GM12878 (cell line): ENCODE measurements at regions not wholly inside any gene's neighbourhood (a gene's known extent, or its start where the extent isn't known, plus 50 kb on each side); places are given as distances from the start of the nearest gene placed in this dataset.

Experiments
- ATAC-seq: fragments of 200-7000 bp; cut with Tn5 transposase; 3 replicates; pipeline ENCODE4 v1.9.1; 2020; ENCODE audit warnings: mild to moderate bottlenecking, moderate library complexity
- BruUV-seq: library from RNA; stranded (reverse); fragments of 400-500 nt; replicated peaks from 2 replicates; lab custom pipeline; 2021; lab: Mats Ljungman, UMichigan
- CTCF ChIA-PET: fragments of 300-600 bp; sonication (Branson Sonifier 250); formaldehyde crosslinking; extraction: SDS; loops from one replicate; lab custom pipeline; 2021; ENCODE audit warnings: inconsistent platforms; lab: Yijun Ruan, JAX
- POLR2A ChIA-PET: fragments of 350-600 bp; formaldehyde crosslinking; extraction: SDS; loops from one replicate; lab custom pipeline; 2021; ENCODE audit warnings: inconsistent platforms; lab: Charles Lee
- RAD21 ChIA-PET: fragments of 300-600 bp; sonication (Branson Sonifier 250); formaldehyde crosslinking; loops from one replicate; lab custom pipeline; 2023; ENCODE audit warnings: antibody characterized with exemption; ENCODE audit not compliant: unreplicated experiment; lab: Charles Lee
- SMC1A ChIA-PET: fragments of 300-600 bp; sonication (Branson Sonifier 250); formaldehyde crosslinking; loops from one replicate; lab custom pipeline; 2023; ENCODE audit not compliant: unreplicated experiment, uncharacterized antibody; lab: Charles Lee
- DNase-seq: peaks from one replicate; pipeline ENCODE4 v3.0.0-alpha.2; 2011; ENCODE audit warnings: low read depth, low spot score
- FAIRE-seq: peaks from 3 replicates; lab custom pipeline; 2011; peaks lifted over from hg19 to GRCh38; lab: Jason Lieb, UNC
- H2AFZ ChIP-seq: 2 replicates; pipeline ENCODE4 v1.6.0; 2011; ENCODE audit warnings: low read depth, low read length, control low read depth; ENCODE audit not compliant: control insufficient read depth
- H3K27ac ChIP-seq: 2 replicates; pipeline ENCODE4 v1.5.1; 2011; ENCODE audit warnings: control low read depth; ENCODE audit not compliant: control insufficient read depth, insufficient read depth
- H3K27me3 ChIP-seq, 2 experiments: replicated peaks in 1 of 2; 2 replicates each; pipeline versions ENCODE4 v1.6.0 to v1.6.1; 2011; ENCODE audit warnings: low read length in 1 of 2; ENCODE audit not compliant: control insufficient read depth in 2 of 2, insufficient read depth in 2 of 2
- H3K36me3 ChIP-seq, 2 experiments: 2 replicates each; pipeline ENCODE4 v1.5.1; 2011; ENCODE audit warnings: low read length in 1 of 2; ENCODE audit not compliant: control insufficient read depth in 2 of 2, insufficient read depth in 2 of 2
- H3K4me1 ChIP-seq: 2 replicates; pipeline ENCODE4 v1.6.1; 2011; ENCODE audit warnings: mild to moderate bottlenecking, low read length, moderate library complexity, mixed read lengths; ENCODE audit not compliant: control insufficient read depth, insufficient read depth
- H3K4me2 ChIP-seq: 2 replicates; pipeline ENCODE4 v1.6.0; 2011; ENCODE audit warnings: control low read depth; ENCODE audit not compliant: control insufficient read depth, insufficient read depth
- H3K4me3 ChIP-seq: fragments of 200-600 bp; sonication (generic); 2 replicates; pipeline ENCODE4 v1.5.1; 2016
- H3K79me2 ChIP-seq: 2 replicates; pipeline ENCODE4 v1.6.0; 2011; ENCODE audit warnings: low read length; ENCODE audit not compliant: control insufficient read depth, insufficient read depth
- H3K9ac ChIP-seq: 2 replicates; pipeline ENCODE4 v1.8.0; 2011; ENCODE audit warnings: low read length, control low read depth, mixed read lengths; ENCODE audit not compliant: control insufficient read depth, insufficient read depth
- H3K9me3 ChIP-seq: replicated peaks from 3 replicates; pipeline ENCODE4 v1.5.1; 2011; ENCODE audit warnings: mild to moderate bottlenecking, low read length; ENCODE audit not compliant: control insufficient read depth, insufficient read depth
- H4K20me1 ChIP-seq: 2 replicates; pipeline ENCODE4 v1.6.0; 2011; ENCODE audit not compliant: control insufficient read depth, insufficient read depth
- BHLHE40 ChIP-seq, 2 experiments: fragments of 450-650 bp in 1 of 2; IDR thresholded peaks; 2 replicates each; pipeline ENCODE4 v1.6.1; 2011 to 2017; ENCODE audit warnings: low read depth in 2 of 2, borderline replicate concordance in 1 of 2, improper control_type of control experiment in 1 of 2, low read length in 1 of 2, mild to moderate bottlenecking in 1 of 2
- CBX3 ChIP-seq: fragments of 200-600 bp; sonication (generic); IDR thresholded peaks from 2 replicates; pipeline ENCODE4 v1.6.1; 2016; ENCODE audit warnings: low read depth, borderline replicate concordance
- MYC ChIP-seq: IDR thresholded peaks from 2 replicates; pipeline ENCODE4 v1.6.1; 2011; ENCODE audit warnings: mild to moderate bottlenecking, low read length, moderate library complexity, inconsistent platforms; ENCODE audit not compliant: insufficient read depth, insufficient replicate concordance, insufficient read length, severe bottlenecking
- NFYA ChIP-seq: IDR thresholded peaks from 2 replicates; pipeline ENCODE4 v1.6.1; 2011; ENCODE audit warnings: low read depth, mild to moderate bottlenecking, low read length, improper control_type of control experiment, borderline replicate concordance
- RB1 ChIP-seq: fragments of 450-650 bp; formaldehyde crosslinking; IDR thresholded peaks from 2 replicates; pipeline ENCODE4 v1.6.1; 2017; ENCODE audit warnings: mild to moderate bottlenecking, borderline replicate concordance
- RCOR1 ChIP-seq: conservative IDR thresholded peaks from 2 replicates; pipeline ENCODE4 v1.6.1; 2012; ENCODE audit warnings: low read depth, low read length, improper control_type of control experiment
- STAT3 ChIP-seq: IDR thresholded peaks from 2 replicates; pipeline ENCODE4 v1.6.1; 2011; ENCODE audit warnings: low read depth, low read length, improper control_type of control experiment
- YBX1 ChIP-seq: fragments of 450-650 bp; IDR thresholded peaks from 2 replicates; pipeline ENCODE4 v1.6.1; 2016; ENCODE audit warnings: antibody characterized with exemption
- YY1 ChIP-seq: IDR thresholded peaks from 2 replicates; pipeline ENCODE4 v1.6.1; 2011; ENCODE audit warnings: low read depth, mild to moderate bottlenecking, low read length
- ZNF207 ChIP-seq: fragments of 450-650 bp; IDR thresholded peaks from 2 replicates; pipeline ENCODE4 v1.6.1; 2014; ENCODE audit warnings: antibody characterized with exemption, mild to moderate bottlenecking, borderline replicate concordance
- ZNF24 ChIP-seq: fragments of 450-650 bp; IDR thresholded peaks from 2 replicates; pipeline ENCODE4 v1.6.1; 2017; ENCODE audit warnings: antibody characterized with exemption, mild to moderate bottlenecking
- WGBS: methylation state at CpG from one replicate; pipeline ENCODE4 v1.1.6; 2016; ENCODE audit warnings: low lambda C conversion rate; ENCODE audit not compliant: insufficient replicate concordance, insufficient coverage; ENCODE audit errors: missing lambda C conversion rate; 5-methylcytosine and 5-hydroxymethylcytosine counted together
- in situ Hi-C: fragments of 300-500 bp; cut with MboI; formaldehyde crosslinking; loops from 9 replicates; pipeline ENCODE4 v1.14.3; 2018; ENCODE audit warnings: mixed read lengths
- intact Hi-C: fragments of 100-400 bp; cut with micrococcal nuclease; formaldehyde crosslinking; loops from one replicate; pipeline ENCODE4 v1.14.2; 2022; ENCODE audit not compliant: unreplicated experiment
- TF ChIP-seq, protein P1 (sequence below): fragments of 450-650 bp; IDR thresholded peaks from 2 replicates; pipeline ENCODE4 v1.6.1; 2018; ENCODE audit warnings: mild to moderate bottlenecking, low read depth, moderate library complexity; ENCODE audit not compliant: partially characterized antibody
- TF ChIP-seq, protein P2 (sequence below): IDR thresholded peaks from 2 replicates; pipeline ENCODE4 v1.6.1; 2011; ENCODE audit warnings: mild to moderate bottlenecking, low read depth, low read length, moderate library complexity; ENCODE audit not compliant: insufficient replicate concordance
- TF ChIP-seq, protein P3 (sequence below): fragments of 450-650 bp; IDR thresholded peaks from 2 replicates; pipeline ENCODE4 v1.6.1; 2017; ENCODE audit warnings: mild to moderate bottlenecking, low read depth, inconsistent platforms; ENCODE audit not compliant: poor library complexity, severe bottlenecking

DNA sequence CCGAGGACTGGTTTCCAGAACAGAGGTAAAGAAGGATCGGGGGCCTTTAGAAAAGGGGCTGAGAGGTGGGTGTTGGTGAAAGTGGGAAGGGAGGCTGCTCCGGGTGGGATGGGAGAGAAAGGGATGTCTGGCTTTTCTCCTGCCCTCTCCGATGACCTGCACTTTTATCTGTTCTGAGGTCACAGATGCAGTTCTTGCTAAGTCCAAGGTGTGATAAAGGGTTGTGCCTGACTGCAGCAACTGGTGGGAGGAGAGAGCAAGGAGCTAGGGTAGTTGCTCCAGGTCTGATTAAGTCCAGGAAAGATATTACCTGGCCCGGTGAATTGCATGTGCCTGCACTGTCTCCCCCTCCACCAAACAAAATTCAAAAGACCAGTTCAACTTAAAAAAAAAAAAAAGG, 145.6 kb upstream of the SOX4 start (continued):
- TF ChIP-seq, protein P1, sequence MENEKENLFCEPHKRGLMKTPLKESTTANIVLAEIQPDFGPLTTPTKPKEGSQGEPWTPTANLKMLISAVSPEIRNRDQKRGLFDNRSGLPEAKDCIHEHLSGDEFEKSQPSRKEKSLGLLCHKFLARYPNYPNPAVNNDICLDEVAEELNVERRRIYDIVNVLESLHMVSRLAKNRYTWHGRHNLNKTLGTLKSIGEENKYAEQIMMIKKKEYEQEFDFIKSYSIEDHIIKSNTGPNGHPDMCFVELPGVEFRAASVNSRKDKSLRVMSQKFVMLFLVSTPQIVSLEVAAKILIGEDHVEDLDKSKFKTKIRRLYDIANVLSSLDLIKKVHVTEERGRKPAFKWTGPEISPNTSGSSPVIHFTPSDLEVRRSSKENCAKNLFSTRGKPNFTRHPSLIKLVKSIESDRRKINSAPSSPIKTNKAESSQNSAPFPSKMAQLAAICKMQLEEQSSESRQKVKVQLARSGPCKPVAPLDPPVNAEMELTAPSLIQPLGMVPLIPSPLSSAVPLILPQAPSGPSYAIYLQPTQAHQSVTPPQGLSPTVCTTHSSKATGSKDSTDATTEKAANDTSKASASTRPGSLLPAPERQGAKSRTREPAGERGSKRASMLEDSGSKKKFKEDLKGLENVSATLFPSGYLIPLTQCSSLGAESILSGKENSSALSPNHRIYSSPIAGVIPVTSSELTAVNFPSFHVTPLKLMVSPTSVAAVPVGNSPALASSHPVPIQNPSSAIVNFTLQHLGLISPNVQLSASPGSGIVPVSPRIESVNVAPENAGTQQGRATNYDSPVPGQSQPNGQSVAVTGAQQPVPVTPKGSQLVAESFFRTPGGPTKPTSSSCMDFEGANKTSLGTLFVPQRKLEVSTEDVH = no peak
- no peak for TF ChIP-seq MYC
- TF ChIP-seq NFYA = no peak
- TF ChIP-seq RB1 = no peak
- no peak for TF ChIP-seq RCOR1

DNA sequence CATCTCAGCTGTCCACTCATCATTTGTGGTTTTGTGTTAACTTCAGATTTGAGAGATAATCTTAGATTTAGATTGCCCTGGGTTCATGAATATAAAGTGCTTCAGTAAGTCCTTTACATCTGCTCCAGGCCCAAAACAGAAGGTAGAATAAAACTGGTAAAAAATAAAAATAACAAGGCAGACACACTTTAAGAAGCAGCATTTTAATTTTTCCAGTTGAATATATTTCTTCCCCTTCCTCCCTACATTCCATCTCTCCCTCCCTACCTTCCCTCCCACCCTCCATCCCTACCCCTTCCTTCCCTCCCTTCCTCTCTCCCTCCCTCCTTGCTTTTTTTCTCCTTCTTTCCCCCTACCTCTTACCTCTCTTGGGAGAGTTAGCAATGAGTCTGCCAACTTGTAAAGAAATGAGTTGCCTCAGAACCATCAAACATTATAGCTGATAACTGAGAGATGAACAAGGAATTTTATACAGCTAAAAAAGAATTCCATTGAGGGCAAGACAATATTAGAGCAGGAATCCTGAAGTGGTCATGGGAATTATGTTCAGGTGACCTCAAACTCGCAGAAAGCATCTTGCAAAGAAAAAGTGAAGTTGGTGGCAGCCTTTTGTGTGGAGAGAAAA, 145.0 kb upstream of the SOX4 start:
- CTCF ChIA-PET = interaction anchor here (0.6 kb wide), 1 partner anchor 766 kb away, joined by 3 read pairs; no protein-coding TSS in a partner anchor
- Histone ChIP-seq H3K4me3 (no peak overlapping the region), H3K4me1 (no peaks in the 10 kb centered on the region), H3K79me2 (no peaks in the 10 kb centered on the region), H3K9me3 (no peaks in the 10 kb centered on the region), H3K27ac (no peak overlapping the region), H3K4me2 (no peak overlapping the region), H4K20me1 (no peaks in the 10 kb centered on the region), H3K9ac (no peak overlapping the region), H2AFZ (no peak overlapping the region), H3K36me3 (no peaks in the 10 kb centered on the region), H3K27me3 (no peaks in the 10 kb centered on the region)
- DNase-seq (no peak), ATAC-seq (no peak), FAIRE-seq (no peak)
- intact Hi-C loops = no loop called here
- RAD21 ChIA-PET = interaction anchor here (1.8 kb wide), 1 partner anchor 9 kb away, joined by 5 read pairs; no protein-coding TSS in a partner anchor
- POLR2A ChIA-PET = interaction anchor here (0.6 kb wide), 1 partner anchor 32 kb away, joined by 9 read pairs; no protein-coding TSS in a partner anchor
- in situ Hi-C loops = loop anchor here (25.0 kb wide), 1 partner anchor 886 kb away; no protein-coding TSS in a partner anchor
- WGBS = 0% methylated on average over 1 of the region's 1 CpG
- SMC1A ChIA-PET = no interaction called here
- BruUV-seq = no TSS peak
- TF ChIP-seq CBX3 (no peak), BHLHE40 (IDR thresholded peaks at IDR 0.05; ENCODE audit: borderline replicate concordance in 1 of 2, low read depth in 2 of 2, low read length in 1 of 2) (no peak), ZNF24 (no peak), YY1 (no peak), STAT3 (no peak), ZNF207 (no peak), RB1 (no peak), YBX1 (no peak)
- TF ChIP-seq, protein P2, sequence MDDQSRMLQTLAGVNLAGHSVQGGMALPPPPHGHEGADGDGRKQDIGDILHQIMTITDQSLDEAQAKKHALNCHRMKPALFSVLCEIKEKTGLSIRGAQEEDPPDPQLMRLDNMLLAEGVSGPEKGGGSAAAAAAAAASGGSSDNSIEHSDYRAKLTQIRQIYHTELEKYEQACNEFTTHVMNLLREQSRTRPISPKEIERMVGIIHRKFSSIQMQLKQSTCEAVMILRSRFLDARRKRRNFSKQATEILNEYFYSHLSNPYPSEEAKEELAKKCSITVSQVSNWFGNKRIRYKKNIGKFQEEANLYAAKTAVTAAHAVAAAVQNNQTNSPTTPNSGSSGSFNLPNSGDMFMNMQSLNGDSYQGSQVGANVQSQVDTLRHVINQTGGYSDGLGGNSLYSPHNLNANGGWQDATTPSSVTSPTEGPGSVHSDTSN = no peak
- TF ChIP-seq, protein P3, sequence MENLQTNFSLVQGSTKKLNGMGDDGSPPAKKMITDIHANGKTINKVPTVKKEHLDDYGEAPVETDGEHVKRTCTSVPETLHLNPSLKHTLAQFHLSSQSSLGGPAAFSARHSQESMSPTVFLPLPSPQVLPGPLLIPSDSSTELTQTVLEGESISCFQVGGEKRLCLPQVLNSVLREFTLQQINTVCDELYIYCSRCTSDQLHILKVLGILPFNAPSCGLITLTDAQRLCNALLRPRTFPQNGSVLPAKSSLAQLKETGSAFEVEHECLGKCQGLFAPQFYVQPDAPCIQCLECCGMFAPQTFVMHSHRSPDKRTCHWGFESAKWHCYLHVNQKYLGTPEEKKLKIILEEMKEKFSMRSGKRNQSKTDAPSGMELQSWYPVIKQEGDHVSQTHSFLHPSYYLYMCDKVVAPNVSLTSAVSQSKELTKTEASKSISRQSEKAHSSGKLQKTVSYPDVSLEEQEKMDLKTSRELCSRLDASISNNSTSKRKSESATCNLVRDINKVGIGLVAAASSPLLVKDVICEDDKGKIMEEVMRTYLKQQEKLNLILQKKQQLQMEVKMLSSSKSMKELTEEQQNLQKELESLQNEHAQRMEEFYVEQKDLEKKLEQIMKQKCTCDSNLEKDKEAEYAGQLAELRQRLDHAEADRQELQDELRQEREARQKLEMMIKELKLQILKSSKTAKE = no peak
